Left renal cortex interstitium (tissue), 4 donors: ENCODE measurements at regions not wholly inside any gene's neighbourhood (a gene's known extent, or its start where the extent isn't known, plus 50 kb on each side); places are given as distances from the start of the nearest gene placed in this dataset.

Experiments
- DNase-seq, 4 donors: peaks; one replicate each; pipeline ENCODE4 v3.0.0-alpha.2; 2013; ENCODE audit warnings: low read depth in 4 of 4, low spot score in 2 of 4, missing footprints in 1 of 4

- DNase-seq = no peak
Observed at GRCh38 chr13:104593251-104593576, 1527.0 kb upstream of the SLC10A2 start.

DNA sequence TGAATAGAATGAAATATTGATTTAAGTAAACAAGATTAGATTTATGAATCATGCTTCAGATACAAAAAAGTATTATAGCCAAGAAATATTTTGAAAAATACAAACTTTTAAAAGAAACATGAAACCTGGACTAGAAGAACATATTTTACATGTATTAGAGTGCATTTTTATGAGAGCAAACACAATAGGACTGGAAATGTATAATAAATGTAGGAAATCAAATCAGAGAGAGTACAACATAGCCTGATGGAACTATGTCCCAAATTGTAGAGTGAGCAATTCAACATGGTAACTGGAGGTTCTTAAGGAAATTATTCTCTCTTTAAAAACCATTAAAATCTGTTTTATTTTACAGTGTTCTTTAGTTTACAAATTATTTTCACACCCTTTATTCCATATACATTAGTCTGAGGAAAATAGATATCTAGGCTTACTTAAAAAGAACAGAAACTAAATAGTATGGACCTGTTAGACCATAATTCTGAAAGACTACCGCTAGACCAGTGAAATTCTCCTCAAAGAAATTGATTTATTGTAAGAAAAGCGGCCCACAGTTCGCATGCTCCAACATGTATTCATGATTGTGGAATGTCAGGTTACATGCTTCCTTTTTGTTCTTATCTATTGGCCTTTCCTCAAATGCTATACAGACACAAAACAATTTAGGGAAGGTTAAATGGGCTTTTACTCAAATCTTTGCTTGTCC lies 1526.5 kb upstream of the SLC10A2 start:
- no peak for DNase-seq

DNA sequence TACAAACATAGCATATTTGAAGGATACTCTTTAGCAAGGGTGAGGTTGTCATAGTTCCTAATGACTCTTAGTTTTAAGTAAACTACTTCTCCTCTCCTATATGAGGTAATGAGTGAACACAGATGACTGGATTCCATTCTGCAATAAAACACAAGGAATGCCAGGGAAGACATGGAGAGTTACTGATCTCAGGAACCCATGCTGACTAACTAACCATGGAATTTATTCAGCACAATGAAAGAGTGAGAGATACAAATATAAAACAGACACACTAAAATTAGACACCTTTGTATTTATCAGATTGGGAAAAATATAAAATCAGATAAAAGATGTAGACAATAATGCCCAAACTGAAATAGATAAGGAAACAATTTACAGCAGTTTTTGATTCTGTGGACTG lies 1525.9 kb upstream of the SLC10A2 start:
- DNase-seq = no peak

GRCh38 chr13:104586051-104586746 lies 1520.0 kb upstream of the SLC10A2 start:
- DNase-seq = no peak

DNA sequence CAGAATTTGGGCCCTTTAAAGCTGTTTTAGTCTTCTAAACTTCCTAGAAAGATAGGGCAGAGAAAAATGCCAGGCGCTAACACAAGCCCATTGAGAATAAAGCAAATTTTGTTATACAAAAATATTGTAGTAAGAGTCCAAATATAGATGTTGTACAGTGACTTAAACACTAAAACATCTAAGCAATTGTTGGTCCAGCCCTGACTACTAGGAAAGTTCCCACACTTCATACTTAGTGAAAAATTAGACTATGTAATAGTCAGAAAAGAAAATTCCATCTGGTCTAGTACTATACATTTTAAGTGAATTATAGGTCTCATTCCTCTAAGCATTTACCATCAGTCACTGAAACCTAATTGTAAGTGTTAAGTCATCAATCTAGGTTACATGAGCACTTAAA lies 1518.3 kb upstream of the SLC10A2 start:
- no peak for DNase-seq

DNA sequence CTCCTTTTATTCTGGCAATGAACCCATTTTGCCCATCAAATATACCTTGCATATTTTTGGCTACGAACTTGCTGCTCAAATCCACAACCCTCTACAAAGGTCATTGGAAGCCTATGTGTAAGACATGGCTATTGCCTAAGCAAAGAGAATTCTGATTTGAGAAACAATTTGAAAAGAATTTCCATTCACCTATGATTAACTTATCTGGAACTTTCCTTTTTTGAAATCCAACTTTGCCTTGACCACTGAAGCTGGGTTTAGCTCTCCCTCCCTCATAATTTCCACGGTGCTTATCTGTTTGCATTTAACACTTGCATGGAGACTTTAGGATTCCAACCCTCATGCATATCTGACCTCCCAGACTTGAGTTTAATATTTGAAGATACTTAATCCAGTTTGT lies 1514.7 kb upstream of the SLC10A2 start:
- no peak for DNase-seq

DNA sequence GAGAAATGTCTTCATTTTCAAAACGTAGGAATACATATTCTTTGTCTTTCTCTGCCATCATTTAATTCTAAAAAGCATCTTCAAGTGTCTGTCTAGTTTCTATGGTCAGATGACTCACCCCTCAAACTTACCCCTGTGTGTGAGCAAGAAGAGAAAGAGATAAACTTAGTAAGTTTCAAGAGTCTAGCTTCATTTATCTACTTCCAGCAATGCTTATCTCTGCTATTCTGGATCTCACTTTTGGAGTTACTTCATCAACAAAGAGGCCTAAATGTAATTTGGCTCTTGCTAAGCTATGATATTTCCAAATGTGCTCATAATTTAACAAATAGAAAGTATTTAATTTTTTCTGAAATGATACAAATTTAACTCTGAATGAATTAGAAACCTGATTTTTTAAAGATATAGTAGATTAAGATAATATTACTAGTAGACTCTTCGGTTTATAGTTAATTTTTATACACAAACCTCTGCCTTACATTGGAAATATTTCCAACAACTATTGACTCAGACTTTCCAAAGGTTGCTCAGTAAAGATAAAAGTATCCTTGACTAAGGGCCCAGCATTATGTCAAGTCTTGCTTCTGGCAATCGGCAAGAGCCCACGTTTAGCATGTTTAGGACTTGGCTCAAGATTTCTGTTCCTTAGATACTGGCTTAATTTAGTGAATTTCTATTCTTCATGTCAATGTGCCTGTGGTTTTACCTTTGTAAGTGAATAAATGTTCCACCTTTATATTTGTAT lies 1511.0 kb upstream of the SLC10A2 start:
- no peak for DNase-seq

GRCh38 chr13:104571893-104572229 lies 1505.6 kb upstream of the SLC10A2 start:
- no peak for DNase-seq

DNA sequence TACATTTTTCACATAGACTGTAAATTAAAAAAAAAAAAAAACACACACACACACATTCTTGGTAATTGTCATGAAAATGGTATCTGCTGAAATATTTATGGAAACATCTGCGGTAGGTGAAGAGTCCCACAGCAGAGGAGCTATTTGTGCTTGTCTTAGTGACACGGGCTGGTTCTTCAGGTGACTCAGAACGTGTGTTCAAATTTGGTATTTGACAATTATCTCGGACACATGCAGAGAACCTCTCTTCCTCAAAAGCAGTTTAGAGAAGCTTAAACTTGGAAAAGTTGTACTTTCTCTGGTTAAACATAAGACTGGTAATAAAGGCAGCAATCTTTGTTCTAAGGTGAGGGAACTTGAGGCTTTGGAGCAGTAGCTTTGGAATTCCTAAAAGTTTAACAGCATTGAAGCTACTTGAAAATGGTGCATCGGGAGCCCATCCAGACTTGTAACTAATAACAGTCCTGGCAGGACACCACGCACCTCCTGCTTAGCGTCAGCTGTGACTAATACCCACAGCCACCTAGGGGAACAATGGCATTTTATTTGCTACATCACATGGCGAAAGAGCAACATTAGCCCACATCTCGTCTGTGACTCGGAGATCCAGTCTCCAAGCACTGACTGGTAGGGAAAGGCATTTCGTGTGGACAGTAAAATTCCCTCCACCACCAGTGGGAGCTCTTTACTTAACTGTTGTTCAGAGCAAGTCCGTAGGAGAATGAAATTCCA lies 1505.1 kb upstream of the SLC10A2 start:
- DNase-seq = peak in 3 of 4 donors; percentile 60 to 83 (median 71)

GRCh38 chr13:104567114-104567513 lies 1500.9 kb upstream of the SLC10A2 start:
- no peak for DNase-seq

DNA sequence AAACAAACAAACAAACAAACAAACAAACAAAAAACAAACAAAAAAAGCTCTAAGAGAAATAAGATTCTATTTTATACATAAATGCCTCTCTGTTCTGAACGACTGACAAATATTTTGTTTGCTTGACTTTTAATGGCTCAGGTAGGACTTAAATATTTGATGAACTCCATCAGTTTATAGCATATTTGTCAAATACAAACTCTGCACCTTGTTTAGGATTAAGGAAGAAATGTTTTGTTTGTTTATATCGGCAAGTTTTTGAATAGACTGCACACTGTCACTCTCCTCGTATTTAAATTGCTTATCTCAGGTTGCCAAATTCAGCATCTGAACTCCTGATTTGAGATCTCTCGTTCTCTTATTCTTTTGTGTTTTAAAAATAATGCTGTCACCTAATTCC lies 1499.7 kb upstream of the SLC10A2 start:
- no peak for DNase-seq

DNA sequence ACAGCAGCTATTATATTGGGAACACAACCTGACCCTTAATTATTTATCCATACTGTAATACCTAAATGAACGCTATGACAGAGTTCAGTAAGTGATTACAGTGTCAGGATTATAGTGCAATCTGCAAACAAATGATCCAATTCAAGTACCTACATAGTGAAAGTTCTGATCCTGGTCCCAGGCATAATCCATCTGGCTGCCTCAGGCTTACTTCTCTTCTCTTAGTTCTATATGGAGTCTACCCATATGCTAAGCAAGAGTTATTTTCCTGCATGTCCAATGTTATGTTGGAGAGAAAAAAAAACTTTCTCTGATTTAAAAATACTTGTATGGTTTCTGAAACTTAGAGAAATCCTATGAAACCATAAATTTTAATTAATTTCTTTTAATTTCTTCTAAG lies 1487.7 kb upstream of the SLC10A2 start:
- no peak for DNase-seq

DNA sequence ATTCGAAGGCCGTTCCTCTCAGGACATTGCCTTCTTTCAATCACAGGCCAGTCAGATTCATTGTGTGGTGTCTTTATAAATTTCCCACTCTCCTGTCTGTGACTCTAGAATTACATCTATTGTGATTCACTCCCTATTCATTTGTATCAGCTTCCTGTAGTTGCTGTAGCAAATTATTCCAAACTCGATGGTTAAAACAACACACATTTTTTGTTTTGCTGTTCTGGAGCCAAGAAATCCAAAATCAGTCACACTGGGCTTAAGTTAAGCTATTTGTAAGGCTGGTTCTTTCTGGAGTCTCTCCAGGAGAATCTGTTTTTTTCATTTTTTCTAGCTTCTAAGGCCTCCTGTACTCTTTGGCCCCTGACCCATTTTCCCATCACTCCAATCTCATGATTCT lies 1487.0 kb upstream of the SLC10A2 start:
- DNase-seq = no peak

- DNase-seq = no peak
Observed at GRCh38 chr13:104534847-104535246, 1468.6 kb upstream of the SLC10A2 start.

GRCh38 chr13:104532132-104532531 lies 1465.9 kb upstream of the SLC10A2 start:
- no peak for DNase-seq

DNA sequence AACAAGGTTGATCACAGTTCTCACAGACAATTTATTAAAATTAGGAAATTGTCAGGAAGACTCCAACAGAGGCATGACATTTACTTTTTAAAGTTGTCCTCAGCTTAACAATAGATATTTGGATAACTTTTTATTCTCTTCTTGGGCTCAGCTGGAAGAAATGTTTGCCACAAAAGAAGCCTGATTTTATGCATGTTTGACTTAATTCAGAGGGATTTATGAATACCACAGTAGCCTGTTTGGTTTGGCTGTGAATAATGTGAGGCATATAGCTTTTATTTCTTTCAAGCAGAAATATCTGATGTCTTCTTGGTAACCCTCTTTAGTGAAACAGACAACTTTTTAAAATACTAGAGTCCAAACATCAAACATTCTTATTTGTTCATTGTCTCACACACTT lies 1464.5 kb upstream of the SLC10A2 start:
- no peak for DNase-seq

DNA sequence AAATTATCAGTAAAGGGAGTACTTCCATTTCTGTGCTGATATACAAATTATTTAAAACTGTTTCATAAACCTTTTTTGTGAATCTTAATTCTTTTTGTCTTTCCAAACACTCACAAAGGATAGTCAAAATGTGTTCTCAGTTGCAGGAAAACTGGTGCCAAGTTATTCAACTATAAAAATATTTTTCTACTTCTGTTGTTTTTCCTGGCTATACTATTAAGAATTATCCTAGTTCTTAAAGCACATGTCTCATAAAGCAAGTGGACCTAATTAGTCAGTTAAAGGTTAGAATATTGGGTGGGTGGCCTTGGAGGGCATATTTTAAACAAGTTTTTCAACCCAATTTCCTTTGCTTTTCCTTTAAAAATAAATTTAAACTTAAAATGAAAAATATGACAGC lies 1460.3 kb upstream of the SLC10A2 start:
- DNase-seq = no peak

GRCh38 chr13:104525467-104525866 lies 1459.2 kb upstream of the SLC10A2 start:
- no peak for DNase-seq

- no peak for DNase-seq
Observed at GRCh38 chr13:104522235-104523072, 1456.2 kb upstream of the SLC10A2 start.

DNA sequence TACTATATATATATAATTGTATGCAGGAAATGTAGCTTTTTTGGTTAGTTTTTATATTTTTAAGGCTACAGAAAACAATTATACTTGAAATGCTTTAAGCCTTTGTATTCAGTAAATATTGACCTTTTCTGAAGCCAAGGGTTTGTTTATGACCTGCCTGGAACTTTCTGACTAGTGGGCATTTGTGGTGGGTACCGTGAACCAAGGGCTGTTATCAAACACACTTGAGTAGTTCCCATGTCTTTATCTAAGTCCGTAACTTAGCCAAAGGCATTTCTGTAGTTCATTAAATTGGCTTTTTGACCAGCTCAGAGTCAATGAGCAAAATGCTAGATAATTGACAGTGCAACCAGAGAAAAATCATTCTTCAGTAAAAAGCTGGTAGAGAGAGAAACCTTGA lies 1444.2 kb upstream of the SLC10A2 start:
- no peak for DNase-seq
